ENCODE measurements at regions not wholly inside any gene's neighbourhood (a gene's known extent, or its start where the extent isn't known, plus 50 kb on each side); places are given as distances from the start of the nearest gene placed in this dataset.
A peak's percentile ranks its signal among the peaks of the same experiment; 100 is the strongest.

DNA sequence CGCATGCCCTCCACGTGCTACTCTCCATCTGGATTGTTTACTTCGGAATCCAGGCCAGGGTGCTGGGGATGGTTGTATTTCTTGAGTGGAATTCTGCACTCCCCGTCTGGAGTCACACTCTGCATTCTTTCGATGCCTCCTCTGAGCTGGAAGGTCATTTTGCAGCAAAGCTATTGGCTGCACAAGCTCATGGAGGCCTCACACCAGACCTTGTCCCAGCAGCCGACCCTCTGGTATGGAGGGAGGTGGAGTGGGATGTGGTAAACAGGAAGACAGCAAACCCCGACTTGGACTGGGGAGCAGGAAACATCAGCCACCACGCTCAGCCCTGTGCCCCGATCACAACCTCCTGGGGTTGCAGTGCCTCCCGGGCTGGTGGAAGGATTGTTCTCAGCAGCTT is 225.3 kb upstream of the LNX1 start:
- no peak for DNase-seq (ENCODE audit: low read depth)

DNA sequence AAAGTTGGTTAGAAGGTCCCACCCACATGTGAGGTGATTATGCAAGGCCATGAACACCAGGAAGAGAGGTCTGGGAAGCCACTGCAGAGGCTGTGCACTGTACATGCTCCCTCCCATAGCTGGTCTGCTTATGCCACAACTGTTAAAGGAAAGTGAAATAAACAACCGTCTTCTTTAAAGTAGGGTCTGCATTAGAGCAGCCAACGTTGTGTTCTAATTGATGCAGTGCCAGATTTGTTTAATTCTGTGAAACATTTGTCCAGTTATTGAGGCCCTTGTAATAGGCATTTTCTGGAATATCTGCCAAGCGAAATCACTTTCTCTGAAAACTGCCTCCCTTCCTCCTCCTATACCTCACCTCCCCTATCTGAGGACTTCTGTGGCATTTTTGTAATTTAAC is 224.0 kb upstream of the LNX1 start:
- DNase-seq (ENCODE audit: low read depth), result no peak

DNA sequence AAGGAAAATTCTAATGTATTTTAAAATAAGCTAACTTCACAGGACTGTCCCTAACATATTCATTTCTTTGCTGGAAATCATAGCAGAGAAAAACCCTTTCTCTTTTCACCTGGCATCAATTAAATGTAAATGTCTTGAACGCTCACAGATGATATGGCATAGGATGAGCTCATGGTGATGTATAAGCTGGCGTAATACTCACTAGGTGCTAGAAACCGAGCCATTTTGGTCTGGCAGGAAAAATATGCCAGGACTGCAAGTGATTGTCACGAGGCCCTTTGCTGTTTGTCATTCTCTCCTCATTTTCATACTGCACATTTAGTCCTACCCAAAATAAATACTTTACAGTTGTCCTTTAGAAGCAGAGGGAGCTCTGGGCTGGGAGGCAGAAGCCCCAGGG is 222.7 kb upstream of the LNX1 start:
- DNase-seq (ENCODE audit: low read depth), result no peak

DNA sequence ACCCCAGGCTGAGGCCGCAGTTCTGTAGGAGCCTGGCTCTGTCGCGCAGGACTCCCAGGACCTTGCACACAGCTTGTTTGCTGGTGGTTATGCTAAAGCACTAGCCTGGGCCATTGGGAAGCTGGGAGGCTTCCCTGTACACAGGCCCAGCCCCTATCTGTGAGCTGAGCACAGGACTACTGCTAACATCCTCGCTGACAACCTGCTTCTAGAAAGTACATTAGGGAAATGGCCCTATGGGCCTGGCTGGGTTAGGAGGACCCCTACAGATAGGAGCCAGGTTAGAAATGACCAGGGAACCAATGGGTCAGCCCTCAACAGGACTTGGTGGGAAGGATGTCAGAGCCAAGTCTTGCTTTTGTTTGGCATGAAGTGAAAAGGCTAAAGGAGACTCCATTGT is 219.4 kb upstream of the LNX1 start:
- DNase-seq (ENCODE audit: low read depth), result no peak

DNA sequence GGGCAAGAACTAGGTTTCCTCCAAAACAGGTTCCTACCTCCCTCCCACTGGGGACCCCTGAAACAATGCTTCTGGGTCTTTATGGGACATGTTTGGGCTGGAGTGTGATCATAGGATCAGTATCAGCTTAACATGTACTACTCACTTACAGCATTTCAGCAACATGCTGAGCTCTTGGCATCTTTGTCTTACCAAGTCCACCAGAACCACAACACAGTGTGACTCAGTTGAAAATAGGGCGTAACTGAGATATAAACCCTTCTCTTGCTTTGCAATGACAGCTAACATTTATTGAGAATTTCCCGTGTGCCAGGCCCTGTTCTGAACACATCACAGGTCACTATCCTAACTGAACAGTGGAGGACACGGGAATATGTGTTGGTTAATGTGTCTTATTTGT is 218.5 kb upstream of the LNX1 start:
- no peak for DNase-seq (ENCODE audit: low read depth)

DNA sequence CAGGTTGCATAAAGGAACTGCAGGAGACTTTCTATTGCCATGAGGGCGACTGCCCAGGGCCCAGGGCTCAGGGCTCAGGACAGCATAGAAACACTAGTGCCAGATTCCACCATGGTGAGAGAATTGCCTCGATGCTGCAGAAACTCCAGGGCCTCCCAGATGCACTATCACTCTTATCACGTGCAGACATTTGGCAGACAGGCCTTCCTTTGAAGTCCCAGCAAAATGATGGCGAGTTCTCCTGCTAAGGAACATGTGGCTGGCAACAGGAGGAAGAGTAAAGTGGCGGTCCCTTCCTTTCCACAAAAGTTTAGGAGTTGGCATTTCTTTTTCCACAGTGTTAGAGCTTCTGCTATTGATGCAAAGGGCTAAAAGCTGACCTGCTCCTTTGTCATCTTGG is 214.0 kb upstream of the LNX1 start:
- DNase-seq (ENCODE audit: low read depth), result no peak

DNA sequence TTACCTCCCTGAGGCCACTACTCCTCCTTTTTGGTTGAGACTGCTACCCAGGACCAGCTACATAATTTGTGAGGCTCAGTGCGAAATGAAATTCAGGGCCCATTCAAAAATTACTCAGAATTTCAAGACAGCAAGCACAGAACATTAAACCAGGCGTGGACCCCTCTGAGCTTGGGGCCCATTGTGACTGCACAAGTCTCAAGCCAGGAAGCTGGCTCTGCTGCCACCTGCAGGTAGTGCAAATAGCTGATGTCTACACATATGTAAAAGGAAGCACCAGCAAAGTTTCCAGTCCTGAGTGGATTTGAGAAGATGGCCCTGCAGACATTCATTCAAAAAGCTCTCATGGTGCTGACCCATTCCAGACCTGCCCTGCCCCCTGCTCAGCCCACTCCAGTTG is 213.4 kb upstream of the LNX1 start:
- peak; percentile 19 for DNase-seq (ENCODE audit: low read depth)

DNA sequence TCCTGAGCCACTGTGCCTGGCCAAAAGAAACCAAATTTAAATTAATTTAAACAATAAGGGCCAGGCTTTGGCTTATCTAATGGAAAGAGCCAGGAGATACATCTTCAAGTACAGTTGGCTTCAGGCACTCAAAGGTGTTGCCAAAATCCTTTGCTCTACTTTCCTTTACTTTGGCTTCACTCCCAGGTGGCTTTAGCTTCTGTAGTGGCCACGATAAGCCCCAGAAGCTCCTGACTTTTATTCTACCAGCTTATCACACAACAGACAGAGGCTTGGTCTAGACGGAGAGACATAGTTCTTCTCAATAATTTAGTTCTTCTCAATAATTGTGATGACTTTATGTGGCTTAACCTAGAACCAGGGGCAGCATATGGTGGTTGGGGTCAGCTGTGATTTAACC is 211.2 kb upstream of the LNX1 start:
- no peak for DNase-seq (ENCODE audit: low read depth)

DNA sequence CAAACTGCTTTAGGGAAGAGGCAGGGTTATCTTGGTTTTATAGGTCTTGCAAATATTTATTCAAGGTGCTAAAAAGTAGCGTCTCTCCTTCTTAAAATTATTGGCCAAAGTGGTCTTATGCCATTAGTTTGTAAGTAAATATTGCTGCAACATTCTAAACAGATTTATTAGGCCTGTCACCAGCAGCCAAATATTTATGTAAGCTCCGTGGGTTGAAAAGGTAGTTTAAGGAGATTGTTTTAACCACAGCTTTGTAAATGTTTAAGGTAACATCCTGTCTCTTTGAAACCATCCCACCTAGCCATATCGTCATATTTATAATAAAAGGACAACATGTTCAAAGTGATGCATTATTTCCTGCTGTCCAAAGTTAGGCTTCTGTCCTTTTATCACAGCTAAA is 210.1 kb upstream of the LNX1 start:
- DNase-seq (ENCODE audit: low read depth), result no peak

DNA sequence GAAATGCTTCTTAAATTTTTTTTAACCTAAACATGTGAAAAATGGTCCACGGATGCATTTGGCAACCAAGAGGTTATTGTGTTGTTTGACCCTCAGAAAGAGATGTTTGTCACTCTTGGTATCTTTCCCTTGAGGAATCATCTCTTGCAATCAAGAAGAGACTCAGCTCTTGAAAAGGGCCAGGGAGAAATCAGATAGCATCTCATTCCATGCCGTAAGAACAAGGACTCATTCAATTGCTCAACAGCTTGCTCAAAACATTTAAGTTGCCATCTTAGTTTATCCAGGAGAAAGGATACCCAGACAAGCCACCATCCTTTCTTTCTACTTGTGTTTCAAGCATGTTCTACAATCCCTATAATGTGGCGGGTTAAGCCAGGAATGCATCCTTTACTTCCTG is 209.5 kb upstream of the LNX1 start:
- DNase-seq (ENCODE audit: low read depth), result no peak

DNA sequence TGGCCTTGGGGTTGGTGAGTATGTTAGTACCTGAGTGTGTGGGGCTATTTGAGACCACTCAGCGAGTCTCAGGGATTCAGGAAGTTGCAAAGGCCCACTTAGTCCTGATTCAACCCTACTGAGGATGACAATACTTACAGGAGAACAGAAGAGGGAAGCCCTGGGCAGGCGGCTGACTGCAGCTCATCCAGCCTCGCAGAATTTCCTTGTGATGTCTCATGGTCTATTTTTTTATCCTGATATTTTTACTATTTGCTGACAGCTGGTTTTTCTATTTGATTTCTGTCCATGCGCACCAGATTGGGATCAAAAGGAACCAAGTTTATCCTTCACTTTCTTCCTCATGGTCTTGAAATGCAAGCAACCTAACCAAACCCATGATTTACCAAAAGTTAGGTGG is 201.8 kb upstream of the LNX1 start:
- DNase-seq (ENCODE audit: low read depth), result no peak

DNA sequence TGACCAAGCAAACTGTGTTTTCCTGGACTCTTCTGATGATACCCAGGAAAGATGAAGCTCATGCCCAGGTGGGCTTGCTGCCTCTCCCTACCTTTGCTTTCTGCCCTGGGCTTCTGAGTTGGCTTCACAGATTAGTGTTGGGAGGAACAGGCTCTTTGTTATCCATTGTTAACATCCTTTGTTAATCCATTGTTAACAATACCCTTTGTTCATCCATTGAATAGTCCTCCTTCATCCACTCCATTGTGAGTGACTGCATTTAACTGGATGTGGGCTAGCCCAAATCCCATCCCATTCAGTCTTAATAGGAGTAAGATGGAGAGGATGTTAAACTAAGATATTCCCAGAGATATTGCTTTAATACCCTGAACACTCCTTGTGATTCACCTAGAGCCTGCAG is 199.0 kb upstream of the LNX1 start:
- no peak for DNase-seq (ENCODE audit: low read depth)

DNA sequence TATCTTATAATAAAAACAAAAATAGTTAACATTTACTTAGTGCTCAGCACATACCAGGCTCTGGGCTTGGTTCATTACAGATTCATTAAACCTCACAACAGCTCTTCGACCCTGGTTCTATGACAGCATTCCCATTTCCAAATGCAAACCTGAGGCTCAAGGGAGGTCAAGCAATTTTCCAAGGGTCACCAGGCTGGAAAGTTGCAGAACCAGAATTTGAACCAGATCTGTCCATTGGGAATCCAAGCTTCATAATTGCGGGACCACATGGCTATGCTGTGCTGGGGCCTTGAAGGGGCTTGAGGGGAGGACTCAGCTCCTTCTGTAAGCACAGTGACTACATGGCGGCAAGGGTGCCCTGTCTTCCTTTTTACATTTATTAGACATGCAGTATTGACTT is 197.3 kb upstream of the LNX1 start:
- DNase-seq (ENCODE audit: low read depth), result no peak

DNA sequence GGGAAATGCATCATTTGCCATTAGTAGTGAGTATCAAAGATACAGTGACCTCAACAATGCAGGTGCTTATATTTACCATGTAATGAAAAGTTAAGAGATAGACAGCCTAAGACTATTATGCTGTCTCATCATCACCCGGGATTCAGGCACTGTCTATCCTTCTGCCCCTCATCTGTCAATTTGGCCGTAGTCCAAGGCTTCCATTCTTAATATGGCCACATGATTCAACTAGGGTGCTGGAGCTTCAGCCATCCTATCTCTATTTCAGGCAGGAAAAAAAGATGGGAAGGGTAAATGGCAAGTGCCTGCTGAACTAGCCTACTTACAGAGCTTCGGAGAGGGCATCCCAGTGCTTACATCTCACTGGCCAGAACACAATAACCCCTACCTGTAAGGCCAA is 196.7 kb upstream of the LNX1 start:
- DNase-seq (ENCODE audit: low read depth), result no peak

DNA sequence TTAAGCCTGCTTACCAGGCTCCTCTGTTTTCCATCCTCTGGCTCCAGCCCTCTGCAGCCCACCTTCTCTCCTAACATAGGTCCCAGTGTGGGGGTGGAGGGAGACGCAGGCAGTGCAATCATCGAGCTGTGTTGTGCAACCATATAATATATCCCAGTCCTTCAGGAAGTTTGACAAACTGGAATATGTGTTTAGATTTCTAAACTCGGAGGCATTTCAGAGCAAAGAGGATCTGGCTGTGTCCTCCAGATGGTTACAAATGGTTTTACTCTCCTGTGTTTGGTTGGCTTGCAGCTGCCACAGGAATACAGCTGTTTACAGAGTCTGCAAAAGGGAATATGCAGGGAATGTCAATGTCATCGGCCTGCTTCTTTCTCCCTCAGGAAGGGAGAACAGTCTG is 195.3 kb upstream of the LNX1 start:
- no peak for DNase-seq (ENCODE audit: low read depth)

DNA sequence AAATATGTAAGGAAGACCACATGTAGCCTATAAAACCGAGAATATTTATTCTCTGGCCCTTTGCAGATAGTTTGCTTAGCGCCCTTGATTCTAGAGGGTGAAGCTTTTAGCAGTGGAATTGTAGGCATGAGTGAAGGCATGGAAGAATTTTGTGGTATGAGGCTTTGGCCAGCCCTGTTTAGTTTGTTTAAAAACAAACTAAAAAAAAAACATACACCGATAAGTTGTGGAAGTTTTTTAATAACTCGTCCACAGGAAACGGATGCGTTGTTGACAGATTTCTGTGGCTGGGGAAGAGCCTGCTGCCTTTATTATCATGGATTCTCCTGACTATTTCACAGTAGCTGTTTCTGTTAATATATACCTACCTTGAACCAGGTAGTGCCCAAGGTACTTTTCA is 194.7 kb upstream of the LNX1 start:
- DNase-seq (ENCODE audit: low read depth), result no peak

DNA sequence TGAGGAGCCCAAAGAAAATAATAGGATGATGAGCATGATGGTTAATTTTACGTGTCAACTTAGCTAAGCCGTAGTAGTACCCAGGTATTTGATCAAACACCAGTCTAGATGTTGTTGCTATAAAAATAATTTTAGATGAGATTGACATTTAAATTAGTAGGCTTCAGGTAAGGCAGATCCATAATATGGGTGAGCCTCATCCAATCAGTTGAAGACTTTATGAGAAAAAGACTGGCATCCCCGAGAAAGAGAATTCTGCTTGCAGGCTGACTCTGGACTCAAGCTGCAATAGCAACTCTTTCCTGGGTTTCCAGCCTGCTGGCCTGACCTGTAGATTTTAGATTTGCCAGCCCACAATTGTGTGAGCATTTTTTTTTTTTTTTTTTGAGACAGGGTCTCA is 192.8 kb upstream of the LNX1 start:
- DNase-seq (ENCODE audit: low read depth), result no peak

DNA sequence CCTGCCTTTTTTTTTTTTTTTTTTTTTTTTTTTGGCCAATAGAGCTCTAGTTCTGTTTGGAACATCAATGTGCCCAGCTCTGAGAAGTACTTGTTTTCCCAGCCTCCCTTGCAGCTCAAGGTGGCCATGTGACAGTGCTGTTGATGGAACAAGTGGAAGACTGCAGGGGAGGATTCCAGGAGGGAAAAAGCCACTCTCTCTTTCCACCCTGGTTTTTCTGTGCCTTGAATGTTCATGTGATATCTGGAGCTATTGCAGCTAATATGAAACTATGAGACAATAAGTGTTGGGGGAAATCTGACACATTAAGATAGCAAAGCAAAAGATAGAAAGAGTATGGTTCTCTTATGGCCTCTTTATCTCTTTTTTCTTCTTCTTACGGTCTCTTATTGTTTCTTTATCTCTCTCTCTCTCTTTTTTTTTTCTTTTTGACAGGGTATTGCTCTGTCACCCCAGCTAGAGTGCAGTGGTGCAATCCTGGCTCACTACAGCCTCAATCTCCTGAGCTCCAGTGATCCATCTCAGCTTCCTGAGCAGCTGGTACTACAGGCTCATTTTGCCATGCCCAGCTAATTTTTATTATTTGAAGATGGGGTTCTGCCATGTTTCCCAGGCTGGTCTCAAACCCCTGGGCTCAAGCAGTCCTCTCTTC is 192.0 kb upstream of the LNX1 start:
- DNase-seq (ENCODE audit: low read depth), result no peak

DNA sequence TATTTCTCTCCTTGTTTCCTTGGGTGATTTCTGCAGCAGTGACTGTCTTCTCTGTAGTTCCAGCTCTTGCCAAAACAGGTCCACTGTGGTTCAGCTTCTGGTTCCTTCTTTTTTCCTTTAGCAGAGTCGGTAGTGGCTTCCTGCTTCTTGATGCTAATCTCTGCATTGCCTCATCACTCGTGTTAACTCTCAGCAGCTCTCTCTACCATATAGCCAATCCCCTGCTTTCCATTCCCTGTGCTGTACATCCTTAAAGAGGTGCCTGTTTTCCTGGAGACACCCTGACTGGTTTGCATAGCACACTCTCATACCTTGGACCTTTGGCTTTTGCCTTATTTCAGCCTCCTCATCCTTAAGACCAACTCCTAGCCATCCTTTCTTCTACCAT is 191.2 kb upstream of the LNX1 start:
- DNase-seq (ENCODE audit: low read depth), result no peak

DNA sequence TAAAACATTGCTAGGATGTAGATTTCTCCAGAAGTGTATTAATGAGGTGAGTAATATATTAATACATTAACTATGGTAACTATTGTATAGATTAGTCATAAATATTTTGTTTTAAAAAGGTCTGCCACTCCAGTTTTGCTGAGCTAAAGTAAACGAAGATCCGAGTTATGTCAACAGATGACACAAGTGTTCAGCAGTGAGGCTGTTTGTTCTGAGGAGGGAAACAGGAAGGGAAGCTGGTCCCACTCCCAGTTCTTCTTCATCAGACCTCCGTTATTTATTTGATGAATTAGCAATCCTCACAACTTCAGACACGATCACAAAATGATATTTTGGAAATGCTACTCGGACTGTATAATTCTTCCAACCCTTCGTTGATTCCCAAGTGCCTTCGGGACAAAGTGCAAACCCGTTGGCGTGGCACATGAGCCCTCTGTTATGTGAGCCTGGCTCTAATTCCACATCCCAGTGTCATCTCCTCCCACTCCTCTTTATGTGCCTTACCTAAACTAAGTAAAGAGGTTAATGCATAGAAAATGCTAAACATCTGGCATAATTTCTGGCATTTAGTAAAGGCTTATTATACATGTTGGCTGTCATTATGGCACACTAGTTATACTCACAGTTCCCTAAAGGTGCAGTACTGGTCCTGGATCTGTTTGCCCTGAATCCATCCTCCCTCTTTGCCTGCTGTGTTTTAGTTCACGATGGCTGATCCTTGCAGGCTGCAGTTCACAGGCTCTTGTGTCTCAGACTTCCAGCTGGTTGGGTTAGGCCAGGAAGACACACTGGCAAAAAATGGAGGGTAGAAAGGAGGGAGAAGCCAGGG is 190.6 kb upstream of the LNX1 start:
- DNase-seq (ENCODE audit: low read depth), result no peak

DNA sequence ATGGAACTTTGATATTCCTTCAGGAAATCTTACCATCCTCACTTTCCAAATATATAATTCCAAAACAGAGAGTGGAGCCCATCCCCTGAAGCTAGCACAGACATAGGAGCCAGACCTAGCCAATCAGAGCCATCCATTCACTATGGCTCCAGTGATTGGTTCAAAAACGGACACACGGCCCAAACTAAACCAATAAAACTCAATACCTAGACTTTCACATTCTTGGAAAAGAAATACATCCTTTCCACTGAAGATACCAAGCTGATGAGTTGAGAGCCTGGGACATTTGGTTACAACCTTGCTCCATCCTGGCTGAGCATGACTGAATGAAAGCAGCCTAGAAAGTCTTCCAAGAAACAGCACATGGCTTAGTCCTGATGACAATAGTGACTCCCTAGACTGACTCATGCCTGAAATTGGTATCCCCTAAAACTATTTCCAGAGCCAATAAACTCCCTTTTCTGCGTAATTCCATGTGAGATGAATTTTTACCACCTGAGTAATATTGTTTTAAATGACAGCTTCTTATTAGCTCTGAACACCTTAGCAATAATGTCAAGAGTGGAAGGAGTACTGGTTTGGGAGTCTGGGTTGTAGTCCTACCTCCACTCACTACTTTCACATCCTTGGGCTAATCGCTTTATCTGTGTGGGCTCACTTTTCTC is 189.6 kb upstream of the LNX1 start:
- no peak for DNase-seq (ENCODE audit: low read depth)

DNA sequence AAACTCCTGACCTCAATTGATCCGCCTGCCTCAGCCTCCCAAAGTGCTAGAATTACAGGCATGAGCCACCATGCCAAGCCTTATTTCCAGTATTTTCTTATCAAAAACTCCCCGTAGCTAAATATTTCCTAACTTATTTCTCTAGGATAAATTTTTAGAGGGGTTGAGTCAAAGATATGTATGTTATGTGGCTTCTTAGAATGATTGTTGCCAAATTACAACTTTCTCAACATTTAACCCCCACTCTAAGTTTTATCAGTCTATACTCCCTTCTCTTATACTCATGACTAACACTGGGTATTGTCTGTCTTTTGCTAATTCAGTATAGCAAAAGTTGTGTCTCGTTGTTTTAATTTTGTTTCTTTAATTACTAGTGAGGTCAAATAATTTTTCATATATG is 187.7 kb upstream of the LNX1 start:
- DNase-seq (ENCODE audit: low read depth), result no peak

DNA sequence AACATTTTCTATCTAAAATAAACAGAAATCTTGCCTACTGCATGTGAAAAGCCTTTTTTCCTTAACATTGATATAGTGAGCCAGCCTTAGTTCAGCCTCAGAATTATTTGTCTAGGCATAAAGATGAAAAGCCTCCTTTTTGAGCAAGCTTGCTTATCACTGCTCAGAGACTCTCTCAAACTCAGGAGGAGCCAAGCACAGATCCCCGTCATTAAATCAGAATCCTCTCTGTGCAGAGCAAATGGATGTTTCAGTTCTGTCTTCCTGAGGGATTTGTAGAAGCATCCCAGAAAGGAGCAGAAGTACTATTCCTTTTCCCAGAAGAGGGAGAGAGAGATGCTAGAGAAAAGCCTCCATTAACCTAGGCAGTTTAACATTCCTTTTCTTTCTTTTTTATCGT is 186.9 kb upstream of the LNX1 start:
- DNase-seq (ENCODE audit: low read depth), result no peak

All from RPMI7951 (cell line).